Activated CD8-positive, alpha-beta memory T cell treated with anti-CD3 and anti-CD28 coated beads, Interleukin-2, amount 50 U/mL, for 4 hours (primary cell): ENCODE measurements at regions not wholly inside any gene's neighbourhood (a gene's known extent, or its start where the extent isn't known, plus 50 kb on each side); places are given as distances from the start of the nearest gene placed in this dataset.

Experiments
- DNase-seq: peaks from one replicate; pipeline ENCODE4 v3.0.0-alpha.2; 2020

DNA sequence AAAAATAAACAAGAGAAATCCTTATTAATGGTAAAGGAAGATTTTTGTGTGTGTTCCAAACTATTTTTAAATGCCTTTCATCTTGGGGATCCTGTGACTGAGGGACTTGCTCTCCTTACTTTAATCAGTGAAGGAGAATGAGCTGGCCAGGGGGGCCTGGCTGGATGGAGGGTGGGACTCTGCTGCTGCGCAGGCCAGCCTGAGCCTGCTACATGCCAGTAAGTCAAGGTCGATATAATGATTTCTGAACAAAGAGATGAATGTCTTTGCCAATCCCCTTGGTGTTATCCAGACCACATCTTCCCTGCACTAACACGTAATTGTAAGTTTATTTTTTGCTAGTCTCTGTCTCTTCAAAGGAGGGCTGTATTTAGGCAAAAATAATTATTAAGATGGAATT, 1679.2 kb upstream of the TENM3 start:
- DNase-seq: no peak

DNA sequence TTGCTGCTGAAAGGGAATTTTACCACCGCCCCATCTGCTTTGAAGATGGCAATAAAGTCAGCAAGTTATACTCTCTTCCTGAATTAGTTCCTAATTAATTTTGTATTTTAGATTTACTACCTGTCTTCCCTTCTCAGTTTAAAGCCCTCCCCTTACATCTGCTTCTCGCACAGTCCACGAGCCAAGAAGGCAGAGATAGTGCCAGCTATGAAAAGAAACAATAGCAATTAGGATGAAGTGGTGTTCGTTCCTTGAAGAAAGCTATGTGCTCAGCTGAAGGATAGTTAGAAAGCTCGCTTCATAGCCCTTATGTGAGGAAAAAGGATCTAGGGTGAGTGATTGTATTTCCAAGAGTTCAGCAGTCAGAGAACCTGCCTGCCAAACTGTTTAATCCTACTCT, 1678.8 kb upstream of the TENM3 start:
- DNase-seq: no peak

DNA sequence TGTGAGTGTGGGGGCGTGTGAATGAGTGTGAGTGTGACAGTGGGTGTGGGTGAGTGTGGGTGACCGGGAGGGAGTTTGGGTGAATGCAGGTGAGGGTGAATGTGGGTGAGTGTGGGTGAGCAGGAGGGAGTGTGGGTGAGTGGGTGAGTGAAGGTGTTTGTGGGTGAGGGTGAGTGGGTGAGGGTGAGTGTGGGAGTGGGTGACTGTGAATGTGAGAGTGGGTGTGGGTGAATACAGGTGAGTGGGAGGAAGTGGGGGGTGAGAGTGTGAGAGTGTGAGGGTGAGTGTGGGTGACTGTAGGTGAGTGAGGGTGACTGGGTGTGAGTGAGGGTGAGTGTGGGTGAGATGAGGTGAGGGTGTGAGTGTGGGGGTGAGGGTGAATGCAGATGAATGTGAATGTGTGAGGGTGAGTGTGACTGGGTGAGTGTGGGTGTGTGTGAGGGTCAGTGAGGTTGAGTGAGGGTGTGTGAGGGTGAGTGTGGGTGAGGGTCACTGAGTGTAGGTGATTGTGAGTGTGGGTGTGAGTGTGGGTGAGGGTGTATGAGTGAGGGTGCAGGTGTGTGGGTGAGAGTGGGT, 1677.3 kb upstream of the TENM3 start:
- DNase-seq: no peak

DNA sequence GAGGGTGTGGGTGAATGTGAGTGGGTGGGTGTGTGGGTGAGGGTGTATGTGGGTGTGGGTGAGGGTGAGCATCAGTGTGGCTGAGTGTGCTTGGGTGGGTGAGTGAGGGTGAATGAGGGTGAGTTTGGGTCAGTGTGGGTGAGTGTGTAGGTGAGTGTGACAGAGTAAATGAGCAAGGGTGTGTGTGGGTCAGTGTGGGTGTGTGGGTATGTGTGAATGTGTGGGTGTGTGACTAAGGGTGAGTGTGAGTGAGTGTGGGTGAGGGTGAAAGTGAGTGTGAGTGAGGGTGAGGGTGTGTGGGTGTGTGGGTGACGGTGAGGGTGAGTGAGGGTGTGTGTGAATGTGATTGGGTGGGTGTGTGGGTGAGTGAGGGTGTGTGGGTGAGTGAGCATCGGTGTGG, 1676.7 kb upstream of the TENM3 start:
- DNase-seq: no peak

DNA sequence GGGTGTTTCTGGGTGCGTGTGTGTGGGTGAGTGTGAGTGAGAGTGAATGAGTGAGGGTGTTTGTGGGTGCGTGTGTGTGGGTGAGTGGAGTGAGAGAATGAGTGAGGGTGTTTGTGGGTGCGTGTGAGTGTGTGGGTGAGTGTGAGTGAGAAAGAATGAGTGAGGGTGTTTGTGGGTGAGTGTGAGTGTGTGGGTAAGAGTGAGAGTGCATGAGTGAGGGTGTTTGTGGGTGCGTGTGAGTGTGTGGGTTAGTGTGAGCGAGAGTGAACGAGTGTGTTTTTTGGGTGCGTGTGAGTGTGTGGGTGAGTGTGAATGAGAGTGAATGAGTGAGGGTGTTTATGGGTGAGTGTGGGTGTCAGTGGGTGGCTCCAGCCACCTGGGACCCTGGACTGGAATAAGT, 1676.1 kb upstream of the TENM3 start:
- DNase-seq: no peak

DNA sequence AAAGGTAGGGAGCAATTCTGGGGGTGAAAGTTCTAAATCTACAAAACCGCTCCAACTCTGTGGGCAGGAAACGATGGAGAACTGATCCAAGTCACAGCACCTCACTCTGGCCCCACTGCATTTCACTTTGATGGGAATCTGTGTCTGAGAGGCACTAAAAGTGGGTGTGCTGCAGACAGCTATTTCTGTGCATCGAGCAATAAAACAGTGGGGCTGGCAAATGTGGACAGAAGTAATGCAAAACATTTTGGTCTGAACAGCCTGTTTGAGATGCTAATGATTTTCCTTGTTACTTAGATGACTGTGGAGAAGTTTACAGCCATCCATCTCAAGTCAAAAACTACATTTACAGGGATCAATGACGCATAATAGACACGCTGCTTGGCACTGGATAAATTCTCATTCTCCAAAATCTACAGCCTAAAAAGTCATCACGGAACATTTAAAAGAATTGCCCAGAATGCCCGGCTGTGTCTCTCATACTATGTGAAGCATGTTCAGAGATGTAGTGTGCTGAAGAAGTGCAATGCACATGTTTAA, 1671.6 kb upstream of the TENM3 start:
- DNase-seq: no peak

DNA sequence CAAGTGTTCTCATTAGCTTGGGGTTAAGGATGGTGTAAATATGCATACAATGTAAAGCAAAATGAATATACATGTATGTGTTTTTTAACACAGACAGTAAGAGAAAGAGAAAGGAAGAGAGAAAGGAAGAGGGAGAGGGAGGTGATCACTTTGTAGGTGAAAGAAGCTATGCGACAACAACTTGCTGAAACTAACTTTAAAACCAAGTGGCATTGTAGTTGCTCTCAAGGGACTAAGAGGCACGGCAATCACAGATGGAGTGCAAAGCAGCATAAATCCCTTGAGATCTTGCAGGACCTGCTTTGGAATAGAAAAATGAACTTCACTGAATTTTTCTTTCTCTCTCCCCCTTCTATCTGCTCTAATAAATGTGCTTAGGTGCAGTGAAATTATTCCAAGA, 1665.0 kb upstream of the TENM3 start:
- DNase-seq: no peak

DNA sequence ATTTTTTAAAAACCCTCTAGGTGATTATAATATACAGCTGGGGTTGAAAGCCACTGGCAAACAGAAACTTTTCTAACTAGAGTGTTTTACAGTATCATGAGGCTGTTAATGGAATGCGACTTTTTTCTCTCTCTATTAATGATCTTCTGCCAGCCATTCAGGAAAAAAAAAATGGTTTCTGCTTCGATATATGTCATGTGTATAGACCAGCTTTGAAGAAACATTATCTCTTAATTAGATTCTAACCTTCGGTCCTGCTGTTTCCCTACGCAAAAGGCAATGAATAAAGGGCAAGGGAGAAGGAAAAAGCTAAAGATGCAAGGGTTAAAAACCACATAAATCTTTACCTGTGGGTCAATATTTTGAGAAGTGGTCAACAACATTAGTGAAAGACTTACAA, 1662.1 kb upstream of the TENM3 start:
- DNase-seq: no peak

DNA sequence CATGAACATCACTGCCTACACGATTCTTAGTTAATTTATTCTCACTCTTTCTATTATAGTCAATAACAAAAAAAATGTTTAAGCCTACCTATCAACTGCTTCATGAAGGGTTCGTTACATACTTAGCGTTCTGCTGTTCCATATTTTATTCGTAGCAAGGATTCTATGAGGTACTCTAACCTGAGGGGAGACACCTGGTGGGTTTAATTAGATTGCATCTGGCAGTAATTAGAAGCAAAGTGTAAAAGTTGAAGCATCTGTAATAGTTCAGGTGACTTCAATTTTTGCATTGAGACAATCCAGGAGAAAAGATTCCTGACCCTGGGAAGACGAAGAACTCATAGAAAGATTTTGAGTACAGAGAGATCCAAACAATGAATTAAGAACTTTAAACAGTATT, 1655.8 kb upstream of the TENM3 start:
- DNase-seq: no peak

DNA sequence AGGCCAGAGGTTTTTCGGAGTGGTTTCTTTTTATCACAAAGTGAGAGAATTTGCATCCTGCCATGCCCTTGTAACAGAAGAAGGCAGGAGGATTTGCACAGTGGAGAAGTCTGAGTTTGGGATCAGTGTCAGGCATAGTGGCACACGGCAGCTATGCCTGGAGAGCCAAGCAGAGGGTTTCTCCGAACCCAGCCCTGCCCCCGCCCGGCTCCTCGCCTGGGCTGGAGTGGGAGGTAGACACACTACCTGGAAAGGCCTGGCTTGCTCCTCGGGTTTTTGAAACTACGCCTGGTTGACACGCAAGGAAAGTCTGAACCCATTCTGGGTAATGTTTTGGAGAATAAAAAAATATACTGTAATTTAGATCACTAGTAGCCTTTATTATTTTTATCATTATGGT, 1653.6 kb upstream of the TENM3 start:
- DNase-seq: no peak

DNA sequence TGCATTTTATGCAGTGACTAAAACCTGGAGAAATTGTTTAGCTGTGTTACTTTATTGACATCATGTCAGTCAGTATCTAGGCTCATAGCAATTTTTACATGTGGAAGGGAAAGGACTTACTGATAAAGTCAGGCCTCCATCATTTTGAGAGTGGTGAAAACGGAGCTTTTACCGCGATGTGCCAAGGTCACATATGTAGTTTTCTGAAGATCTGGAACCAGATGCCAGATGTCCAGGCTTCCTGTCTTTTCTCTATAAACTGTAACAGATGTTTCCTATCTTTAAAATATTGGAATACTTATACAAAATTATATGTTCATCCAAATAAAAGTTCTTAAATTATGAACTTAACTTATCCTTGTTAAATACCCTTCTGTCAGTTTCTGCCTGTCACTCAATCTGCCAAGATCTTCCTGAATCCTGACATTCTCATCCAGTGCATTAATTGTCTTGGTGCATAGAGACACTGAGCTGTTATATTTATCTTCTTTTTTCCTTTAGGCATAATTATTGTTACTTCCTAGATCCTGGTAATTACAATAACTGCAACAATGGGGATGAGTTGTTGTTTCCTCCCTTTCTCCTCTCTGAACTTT, 1646.2 kb upstream of the TENM3 start:
- DNase-seq: no peak

DNA sequence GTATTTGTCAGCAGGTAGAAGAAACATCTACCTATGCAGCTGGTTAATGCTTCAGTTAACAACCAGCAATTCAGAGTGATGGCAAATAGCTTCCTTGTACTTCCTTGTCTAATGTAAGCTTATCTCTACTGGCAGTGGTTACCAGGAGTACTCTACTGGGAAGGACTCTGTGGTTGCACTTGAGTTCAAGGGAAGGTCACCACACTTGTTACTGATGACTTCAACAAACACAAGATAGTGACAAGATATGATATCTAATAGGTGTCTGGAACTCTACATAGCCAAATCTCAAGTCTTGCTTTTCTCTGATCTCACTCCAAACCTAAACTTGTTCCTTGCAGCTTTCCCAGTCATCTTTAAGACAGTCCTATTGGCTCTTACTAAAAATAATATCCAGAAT, 1644.9 kb upstream of the TENM3 start:
- no peak for DNase-seq

DNA sequence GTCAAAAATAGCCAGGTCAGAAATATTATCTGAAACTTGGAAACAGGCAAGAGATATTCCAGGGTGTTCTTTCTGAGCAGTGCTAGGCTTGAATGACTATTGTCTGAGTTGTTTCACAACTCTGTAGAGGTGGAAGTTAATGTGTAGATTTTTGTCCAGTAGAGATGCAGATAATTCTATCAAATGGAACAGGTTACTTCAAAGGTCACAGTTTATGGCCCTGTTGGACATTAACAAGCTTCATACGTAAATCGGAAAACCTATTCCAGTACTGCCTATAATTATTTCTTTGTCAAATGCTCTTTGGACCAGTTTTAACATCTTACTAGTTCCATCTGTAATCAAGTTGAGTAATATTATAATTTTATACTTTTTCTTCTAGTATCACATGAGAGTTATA, 1639.4 kb upstream of the TENM3 start:
- DNase-seq: no peak

DNA sequence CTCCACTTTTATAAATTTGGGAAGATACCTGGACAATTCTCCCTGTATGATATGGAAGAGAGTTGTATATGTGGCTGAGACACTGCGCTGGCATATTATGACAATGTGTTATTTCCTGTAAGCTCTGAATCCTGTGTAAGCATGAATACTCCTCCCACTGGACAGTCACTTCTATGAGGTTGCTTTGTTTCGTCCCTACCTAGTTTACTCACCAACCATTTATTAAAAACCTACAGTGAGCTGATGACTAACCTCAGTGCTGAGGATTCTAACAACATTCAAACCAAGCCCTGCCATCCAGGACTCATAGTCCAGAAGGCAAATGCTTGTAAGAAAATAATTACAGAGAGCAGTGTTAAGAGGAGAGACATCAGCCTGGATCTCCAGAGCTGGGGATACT, 1632.9 kb upstream of the TENM3 start:
- DNase-seq: no peak

DNA sequence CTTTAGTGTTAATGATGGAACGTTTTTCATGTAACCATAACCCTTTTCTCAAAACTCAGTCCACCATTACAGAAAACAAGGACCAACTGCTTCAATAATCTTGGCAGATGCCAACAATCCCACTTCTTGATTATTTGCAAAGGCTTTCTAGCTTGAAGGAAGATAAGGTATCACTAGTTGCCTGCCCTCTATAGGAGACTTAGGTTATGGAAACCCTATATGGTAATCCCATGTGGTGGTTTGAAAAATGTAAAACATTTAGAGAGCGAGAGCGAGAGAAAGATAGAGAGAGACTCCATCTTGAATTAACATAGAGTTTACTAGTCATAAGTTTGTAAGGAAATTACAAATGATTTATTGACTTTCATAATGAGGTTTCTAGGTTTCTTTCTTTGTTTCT, 1627.5 kb upstream of the TENM3 start:
- DNase-seq: no peak

DNA sequence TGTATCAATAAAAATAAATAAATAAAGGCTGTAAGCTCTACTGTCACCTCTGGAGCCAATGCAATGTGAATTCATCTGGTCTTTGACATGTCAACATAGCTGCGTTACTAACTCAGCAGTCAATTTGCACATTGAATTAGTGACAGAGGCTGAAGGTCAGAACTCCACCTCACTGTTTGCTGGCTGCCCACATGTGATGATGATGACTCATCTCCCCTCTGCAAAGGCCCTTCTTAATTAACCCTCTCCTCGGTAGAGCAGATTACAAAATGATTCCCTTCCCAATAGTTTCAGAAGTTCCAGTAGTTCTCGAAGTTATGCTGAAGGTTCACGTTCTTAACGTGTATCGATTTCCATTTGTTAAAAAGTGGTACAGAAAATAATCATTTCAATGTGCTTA, 1626.0 kb upstream of the TENM3 start:
- DNase-seq: no peak

DNA sequence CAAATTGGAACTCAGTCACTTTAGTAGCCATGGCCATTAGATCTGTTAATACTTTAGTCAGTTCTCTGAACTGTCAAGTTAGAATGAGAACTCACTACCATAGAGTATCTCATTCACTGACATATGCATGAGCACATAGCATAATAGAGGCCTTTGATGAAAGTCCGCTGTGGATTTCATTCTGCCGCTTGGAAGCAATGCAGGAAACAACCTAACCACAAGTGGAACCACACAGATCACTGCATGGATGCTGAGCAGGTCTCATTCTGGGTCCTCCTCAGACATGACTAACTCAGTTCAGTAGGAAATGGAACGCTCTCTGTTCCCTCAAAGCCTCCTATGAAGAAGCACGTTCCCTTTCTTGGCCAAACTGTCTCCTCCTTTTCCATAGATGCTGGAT, 1624.8 kb upstream of the TENM3 start:
- DNase-seq: no peak

DNA sequence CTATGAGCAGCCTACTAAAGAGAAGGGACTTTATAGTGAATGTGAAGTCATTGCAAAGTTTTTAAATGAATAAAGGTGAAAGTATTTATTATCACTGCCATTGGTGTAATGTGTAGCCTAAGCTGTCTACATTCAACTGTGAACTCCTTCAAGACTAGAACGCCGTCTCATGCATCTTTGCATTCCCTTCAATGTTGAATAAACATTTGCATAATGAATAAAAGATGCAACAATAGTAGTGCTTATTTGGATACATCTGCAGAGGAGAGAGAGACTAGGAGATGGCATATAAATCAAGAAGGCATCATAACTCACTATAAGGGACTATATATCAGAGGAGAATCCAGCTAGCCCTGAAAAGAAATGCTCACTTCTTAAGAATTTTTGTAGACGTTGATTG, 1623.8 kb upstream of the TENM3 start:
- DNase-seq: no peak

DNA sequence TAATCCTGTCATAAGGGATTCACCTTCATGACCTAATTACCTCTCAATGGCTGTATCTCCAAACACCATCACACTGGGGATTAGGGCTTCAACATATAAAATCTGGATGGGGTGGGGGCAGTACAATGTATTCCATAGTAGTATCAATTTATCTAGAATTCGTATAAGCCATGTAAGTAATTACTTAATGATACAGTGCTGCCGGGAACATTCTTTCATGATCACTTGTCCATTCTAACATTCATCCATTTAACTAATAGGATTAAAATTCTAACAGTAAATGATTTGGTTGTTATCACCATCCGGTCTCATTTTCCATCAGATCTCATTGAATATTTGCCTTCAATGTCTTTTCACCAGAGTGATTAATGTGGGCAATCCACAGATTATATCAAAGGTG, 1620.9 kb upstream of the TENM3 start:
- DNase-seq: no peak

DNA sequence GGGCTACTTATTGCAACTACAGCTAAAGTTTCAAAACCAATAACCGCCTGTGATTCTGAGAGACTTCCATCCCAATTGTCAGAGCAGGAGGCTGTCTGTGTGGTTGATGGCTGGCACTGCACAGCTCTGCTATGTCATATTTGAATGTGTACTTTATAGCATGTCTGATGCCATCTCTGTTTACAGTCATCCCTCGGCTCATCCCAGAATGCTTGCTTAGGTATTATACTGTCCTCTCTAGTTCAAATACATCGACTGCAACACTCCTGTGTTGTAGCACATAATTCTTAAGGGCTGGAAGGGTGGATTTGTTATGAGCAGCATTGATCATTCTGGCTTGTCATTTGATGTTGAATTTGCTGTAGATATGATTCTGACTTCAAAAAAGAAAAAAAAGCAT, 1617.5 kb upstream of the TENM3 start:
- no peak for DNase-seq

DNA sequence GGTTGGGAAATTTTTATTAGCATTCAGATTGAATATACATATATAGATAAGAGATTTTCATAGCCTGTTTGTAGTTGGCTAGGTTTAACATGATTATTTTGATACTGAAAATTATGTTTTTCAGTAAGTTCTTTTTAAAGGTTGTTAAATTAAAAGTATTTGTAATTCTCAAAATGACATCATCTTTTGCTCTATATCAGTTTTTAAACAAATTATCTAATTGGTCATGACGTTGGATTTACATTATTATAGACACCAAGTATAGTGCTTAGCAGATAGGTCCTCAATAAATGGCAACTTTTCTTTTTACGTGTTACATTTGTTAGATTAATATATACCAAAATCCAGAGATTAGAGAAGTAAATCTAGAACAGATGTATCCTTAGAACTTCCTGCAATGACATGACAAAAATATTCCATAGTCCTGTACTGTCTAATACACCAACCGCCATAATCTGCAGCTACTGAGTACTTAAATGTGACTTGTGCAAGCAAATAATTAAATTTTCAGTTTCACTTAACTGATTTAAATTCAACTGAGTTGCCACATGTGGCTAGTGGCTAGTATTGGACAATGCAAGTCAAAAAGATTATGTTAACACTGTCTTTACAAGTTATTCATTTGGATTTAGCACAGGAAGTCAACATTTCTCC, 1613.1 kb upstream of the TENM3 start:
- DNase-seq: no peak

DNA sequence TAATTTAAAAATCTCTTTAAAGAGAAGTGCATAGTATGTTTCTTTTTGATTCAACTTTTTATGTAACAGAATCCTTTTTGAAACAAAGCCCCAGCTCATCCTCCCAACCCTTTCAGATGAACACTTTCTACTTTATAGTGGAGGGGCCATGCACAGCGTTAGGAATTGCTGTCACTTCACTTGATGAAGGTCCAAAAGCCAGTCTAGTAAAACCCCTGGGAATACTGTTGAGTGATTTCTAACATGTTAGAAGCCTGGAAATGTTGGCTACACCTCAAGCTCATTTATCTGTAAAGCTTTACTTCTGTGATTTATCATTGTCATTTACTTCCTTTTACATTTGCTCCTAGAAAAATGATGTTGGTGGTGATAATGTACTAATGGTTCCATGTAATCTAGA, 1608.9 kb upstream of the TENM3 start:
- no peak for DNase-seq

DNA sequence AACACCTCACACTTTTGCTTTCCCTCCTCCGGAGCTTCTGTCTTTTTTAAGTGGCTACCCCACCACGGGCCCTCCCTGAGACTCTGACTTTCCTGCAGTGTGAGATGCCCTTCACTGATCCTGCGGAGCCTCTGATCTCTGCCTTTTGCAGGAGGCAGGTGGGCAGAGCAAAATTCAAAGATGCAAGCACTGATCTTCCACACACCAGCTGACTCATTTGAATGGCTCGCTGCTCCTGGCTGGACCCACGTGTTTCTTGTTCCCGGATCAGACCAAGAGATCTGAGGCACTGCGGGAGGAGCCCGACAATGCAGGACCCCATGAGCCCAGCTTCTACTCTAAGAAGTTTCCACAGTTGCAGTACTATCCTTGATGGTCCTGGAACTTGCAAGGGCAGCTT, 1607.9 kb upstream of the TENM3 start:
- DNase-seq: no peak

DNA sequence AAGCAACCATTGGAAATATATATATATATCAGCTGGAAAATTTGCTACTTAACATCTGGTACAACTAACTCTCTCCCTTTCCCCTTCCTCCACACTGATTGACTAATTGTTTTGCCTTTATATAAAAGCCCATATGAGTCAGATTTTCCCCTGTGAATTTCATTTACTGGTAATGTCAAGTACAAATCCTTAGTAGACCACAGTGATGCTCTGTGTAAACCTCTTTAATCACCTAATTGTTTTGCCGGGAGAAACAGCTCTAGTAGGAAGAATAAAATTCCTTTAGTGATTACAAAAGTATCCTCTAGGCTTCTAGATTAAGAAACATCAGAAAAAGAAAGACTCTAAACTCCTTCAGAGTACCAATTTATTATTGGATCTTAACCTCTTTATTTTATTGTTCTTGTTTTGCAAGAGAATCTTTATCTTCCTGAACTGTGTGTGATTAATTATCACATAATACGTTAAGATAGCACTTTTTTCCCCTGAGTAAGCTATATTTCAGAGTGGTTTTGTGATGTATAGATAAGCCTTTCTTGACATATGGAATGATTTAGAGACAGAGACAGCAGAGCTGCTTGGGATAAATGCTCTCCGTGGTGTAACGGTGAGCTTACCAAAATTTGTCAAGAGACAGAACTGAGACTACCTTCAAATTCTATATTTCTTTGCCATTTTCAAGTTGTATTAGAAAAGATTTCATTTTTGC, 1606.4 kb upstream of the TENM3 start:
- DNase-seq: no peak
